ENCODE measurements at regions not wholly inside any gene's neighbourhood (a gene's known extent, or its start where the extent isn't known, plus 50 kb on each side); places are given as distances from the start of the nearest gene placed in this dataset.
A peak's percentile ranks its signal among the peaks of the same experiment; 100 is the strongest.
"Not testable (repeated sequence)": the region's sequence is repeated elsewhere in the genome, so short reads cannot be mapped to it uniquely, and the experiment has no call there.

DNA sequence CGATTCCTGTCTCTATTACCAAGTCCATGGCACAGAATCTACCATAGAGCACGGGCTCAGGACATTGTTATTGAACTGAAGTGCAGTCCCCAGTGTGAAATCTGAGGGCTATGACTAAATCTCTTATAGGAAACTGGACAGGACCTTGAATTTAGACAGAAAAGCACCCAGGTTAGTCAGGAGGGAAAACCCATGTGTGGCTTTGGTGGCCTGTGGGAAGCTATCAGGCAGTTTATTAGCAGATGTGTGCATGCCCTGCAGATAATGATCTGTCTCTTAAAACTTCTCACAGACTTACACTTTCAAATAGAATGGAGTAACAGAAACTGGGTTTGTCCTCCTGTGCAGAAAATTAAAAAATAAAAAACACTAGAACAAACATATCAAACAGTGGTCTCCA is 610.0 kb upstream of the RAB6C start:
- no peak for DNase-seq (ENCODE audit: low spot score)

DNA sequence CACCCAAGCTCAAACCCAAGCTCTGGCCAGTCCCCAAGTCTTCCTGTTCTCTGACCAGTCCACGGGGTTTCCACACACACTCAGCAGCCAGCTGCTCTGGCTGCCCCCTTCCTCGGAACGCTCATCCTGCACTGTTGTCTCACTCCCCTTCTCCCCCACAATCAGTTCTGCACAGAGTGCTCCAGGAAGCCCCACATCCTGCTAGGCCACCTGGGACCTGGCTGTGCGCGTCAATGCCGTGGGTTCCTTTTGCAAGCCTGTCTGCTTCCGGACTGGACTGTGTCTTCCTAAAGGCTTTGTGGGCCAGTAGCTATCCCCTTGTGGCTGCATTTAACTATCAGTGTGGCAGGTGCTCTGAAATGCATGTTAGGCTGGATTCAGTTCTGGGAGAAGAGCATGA is 605.0 kb upstream of the RAB6C start:
- no peak for DNase-seq (ENCODE audit: low spot score)

DNA sequence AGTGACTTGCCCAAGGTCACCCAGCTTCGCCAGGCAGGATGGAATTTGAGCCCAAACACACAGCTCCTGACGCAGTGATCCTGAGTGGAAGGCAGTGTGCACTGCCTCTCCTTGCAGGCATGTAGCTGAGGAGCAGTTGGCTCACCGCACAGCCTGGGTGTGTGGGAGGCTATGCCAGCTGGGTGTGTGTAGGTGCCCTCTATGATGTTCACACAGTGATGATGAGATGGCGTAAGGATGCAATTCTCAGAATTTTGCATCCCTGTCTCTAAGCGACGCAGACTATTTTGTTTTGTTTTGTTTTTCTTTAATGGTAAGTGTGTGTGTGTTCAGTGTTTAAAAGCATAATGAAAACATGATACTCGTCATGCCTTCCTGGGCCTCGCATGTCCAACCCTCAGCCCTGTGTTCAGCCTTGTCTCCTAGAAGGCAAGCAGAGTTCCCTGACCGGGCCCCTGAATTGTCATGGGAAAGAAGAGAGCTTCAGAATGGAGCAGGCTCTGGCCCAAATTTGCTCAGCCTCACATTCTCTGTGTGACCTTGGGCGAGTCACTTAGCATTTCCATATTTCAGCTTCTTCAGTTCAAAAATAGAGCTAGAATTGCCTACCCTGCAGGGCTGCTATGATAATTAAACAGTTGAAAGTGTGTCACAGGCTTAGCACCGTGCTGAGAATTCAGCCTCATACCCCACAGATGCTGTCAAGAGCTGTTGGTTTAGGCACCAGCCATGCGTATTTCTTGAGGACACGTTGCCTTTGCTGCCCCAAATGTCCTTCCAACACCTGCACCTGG is 603.6 kb upstream of the RAB6C start:
- no peak for DNase-seq (ENCODE audit: low spot score)

DNA sequence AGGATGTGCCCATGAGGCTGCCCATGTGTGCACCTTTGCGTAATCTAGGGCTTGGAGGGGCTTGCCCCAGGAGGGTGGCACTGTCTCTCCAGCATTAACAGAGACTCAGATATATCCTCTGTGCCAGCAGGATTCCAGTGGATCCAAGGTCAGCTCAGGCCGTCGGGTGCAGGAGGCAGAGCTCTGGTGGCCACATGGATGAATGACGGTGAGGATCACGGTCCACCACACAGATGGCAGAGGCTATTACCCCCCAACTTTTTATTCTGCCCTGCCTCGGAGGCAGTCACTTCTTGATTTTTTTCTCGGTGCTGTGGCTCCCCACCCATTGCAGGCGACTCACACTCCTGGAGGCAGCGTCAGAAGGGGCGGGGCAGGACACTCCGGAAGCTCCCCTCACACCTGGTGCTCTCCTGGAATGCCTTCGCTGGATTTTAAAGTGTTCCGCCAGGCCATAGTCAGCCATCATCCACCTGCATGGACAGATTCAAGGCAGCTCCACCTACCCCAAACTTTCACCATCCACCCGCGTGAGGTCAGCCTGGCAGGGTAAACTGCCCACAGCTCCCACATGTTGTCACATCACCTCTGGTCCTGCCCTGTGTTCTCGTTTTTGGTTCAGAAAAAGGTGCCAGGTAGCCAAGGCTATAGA is 602.9 kb upstream of the RAB6C start:
- DNase-seq (ENCODE audit: low spot score): no peak

DNA sequence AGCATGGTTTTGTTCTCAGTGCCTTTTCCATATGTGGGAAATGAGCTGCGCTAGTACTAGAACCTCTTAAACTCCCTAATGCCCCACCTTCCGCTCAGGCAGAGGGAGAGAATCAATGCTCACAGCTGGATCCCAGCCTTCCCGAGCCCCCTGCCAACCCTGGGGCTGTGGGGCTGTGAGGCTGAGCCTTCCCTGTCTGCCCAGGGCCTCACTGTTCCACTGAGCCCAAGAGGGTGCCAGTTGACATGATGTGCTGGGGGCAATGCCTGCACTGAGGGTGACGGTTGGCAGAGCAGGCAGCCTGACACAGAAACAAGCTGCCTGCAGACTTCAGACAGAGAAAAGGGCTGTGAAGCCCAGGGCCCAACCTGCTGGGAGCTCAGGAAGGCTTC is 602.4 kb upstream of the RAB6C start:
- DNase-seq (ENCODE audit: low spot score): no peak

DNA sequence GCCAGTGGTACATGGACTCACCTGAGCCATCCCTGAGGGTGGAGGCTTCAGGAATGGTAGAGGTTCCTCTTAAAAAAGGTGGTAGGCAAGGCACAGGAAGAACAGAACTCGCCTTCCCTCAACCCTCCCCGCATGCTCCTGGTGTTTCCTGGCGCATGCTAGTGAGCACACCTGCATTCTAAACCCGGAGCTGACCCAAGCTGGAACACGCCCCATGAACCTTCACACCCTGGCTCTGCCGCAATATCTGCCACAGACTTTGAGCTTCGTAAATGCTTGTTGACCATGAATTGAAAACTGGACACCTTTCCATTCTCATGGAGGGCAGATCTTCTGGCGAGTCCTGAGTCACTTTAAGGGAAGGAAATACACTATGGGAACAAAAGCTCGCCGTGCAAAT is 601.3 kb upstream of the RAB6C start:
- no peak for DNase-seq (ENCODE audit: low spot score)

DNA sequence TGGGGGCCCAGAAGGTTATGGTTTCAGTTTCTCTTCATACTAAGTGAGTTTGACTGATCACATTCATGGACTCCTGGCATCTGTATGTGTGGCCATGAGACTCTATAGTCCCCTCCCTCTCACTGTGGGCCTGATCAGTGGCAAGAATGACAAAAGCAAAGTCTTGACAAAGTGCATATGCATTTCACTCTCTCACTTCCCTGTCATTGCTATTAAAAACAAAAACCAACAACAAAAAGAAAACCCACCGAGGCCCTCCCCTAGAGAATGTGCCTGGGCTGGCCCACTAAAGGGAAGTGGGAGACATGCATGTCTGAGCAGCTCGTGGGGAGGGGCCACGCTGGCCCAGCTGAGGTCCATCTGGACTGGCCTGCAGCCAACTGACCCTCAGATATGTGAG is 600.1 kb upstream of the RAB6C start:
- DNase-seq (ENCODE audit: low spot score): no peak

DNA sequence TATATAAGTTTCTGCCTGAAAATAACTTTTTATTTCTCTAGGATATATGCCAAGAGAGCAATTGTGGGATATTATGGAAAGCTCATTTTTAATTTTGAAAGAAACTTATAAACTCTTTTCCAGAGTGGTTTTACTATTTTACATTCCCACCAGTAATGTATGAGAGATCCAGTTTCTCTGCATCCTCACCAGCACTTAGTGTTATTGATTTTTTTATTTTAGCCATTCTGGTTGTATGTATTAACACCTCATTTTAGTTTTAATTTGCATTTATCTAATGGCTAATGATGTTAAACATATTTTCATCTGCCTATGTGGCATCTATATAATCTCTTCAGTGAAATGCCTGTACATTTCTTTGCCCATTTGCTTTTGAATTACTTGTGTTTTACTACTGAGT is 597.7 kb upstream of the RAB6C start:
- DNase-seq (ENCODE audit: low spot score): no peak

DNA sequence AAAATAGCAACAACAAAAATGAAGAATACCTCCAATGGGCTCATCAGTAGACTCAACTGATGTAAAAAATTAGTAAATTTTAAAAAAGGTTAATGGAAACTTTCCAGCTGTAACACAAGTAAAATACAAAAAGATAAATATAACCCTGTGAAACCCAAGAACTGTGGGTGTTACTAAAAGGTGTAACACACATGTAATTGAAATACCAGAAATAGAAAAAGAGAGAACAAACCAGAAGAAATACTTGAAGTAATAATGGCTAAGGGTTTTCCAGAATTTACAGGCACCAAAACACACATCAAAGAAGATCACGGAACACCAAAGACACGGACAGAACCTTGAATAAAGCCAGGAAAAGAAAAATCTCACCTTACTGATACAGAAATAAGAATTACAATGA is 590.6 kb upstream of the RAB6C start:
- no peak for DNase-seq (ENCODE audit: low spot score)

DNA sequence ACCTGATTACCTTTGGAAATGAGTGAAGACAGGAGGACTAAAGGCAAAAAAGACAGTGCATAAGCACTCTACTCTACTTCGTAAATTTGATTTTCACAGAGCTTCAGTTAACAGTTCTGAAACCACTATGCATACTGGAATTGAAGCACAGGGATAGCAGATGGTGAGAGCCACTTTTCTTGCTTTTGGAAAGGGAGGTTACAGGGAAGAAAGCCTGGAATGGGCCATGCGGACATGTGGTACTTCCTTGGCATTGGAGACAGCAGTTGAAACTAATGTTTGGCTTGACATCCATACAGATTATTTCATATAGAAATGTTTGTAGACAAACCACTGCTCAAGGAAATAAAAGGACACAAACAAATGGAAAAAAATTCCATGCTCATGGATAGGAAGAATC is 585.6 kb upstream of the RAB6C start:
- DNase-seq (ENCODE audit: low spot score): no peak

DNA sequence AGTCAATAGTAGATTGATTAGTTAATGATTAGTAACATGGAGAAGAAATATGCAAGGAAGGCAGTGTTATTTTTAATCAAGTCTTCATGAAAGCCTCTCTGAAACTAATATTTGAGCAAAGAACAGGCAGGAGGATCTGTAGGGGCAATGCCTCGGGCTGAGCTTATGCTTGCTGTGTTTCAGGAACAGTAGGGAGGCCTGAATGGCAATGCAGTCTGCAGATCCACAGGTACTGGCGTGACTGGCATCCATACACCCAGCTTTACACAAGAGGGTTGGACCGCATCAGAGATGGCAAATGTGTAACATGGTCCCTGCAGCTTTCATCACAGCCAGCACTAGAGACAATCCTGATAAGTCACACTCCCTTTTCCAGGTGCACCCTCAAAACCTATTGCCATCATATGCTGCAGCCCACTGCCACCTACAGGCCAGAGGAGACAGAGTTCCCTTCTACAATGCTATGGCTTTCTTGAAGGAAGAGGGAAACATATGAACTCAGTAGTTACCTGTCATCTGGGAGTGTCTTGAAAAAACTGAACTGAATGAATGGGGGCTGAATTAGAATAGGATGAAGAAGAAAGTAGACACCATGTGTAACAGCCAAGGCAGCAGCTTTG is 582.4 kb upstream of the RAB6C start:
- DNase-seq (ENCODE audit: low spot score): peak; percentile 18

DNA sequence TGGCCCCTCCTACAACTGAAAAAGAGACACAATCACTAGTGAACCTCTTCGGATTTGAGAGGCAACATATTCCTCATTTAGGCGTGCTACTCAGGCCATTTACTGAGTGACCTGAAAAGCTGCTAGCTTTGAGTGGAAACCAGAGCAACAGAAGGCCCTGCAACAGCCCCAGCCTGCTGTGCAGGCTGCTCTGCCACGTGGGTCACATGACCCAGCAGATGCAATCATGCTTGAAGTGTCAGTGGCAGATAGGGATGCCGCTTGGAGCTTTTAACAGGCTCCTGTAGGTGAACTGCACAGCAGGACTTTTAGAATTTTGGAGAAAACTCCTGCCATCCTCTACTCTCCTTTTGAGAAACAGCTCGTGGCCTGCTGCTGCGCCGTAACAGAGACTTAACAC is 578.6 kb upstream of the RAB6C start:
- no peak for DNase-seq (ENCODE audit: low spot score)

DNA sequence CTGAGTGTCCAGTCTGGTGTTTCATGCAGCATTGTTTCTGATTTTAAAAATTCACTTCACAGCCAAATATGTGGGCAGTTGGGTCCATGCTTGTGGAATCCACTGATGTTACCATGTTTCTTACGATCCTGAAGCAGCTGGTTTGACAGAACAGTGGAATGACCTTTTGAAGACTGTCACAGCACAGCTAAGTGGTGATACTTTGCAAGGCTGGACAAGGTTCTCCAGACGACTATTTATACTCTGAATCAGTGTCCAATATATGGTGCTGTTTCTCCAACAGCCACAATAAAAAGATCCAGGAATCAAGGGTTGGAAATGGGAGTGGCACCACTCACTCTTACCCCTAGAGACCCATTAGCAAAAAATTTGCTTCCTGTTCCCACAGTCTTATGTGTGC is 577.4 kb upstream of the RAB6C start:
- no peak for DNase-seq (ENCODE audit: low spot score)

DNA sequence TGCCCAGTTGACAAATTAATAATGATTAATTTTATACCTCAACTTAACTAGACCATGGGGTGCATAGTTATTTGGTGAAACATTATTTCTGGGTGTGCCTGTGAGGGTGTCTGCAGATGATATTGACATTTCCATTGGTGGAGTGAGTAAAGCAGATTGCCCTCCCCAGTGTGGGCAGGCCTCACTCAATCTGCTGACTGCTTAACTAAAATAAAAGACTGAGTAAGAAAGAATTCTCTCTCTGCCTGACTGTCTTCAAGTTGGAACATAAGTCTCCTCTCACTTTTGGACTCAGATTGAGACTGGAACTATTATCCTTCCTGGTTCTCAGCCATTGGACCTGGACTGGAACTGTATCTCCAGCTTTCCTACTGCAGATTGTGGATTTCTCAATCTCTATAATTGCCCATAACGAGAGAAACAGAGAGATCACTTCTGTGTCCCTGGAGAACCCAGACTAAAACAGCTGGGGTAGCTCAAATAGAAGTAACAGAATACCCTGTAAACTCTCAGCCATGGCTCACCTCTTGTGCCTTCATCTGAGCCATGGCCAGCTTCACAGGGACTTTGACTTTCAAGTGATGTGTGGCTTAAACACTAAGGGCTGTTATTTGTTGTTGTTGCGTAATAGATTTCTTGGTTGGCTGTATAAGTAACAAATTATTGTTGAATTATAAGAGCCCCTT is 575.3 kb upstream of the RAB6C start:
- no peak for DNase-seq (ENCODE audit: low spot score)

DNA sequence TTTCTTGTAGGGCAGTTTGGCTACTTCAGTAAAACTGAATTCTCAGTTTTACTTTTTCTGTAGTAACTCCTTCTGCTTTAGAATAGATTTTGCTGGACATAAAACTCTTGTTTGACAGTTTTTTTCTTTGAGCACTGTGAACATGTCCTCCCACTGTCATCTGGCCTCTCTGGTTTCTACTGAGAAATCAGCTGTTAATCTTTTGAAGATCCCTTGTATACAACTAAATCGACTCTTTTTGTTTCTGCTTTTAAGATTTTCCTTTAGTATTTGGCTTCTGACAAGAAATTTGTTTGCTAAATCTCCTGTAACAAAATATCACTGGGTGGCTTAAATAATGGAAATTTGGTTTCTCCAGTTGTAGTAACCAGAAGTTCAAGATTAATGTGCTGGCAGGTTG is 570.9 kb upstream of the RAB6C start:
- no peak for DNase-seq (ENCODE audit: low spot score)

DNA sequence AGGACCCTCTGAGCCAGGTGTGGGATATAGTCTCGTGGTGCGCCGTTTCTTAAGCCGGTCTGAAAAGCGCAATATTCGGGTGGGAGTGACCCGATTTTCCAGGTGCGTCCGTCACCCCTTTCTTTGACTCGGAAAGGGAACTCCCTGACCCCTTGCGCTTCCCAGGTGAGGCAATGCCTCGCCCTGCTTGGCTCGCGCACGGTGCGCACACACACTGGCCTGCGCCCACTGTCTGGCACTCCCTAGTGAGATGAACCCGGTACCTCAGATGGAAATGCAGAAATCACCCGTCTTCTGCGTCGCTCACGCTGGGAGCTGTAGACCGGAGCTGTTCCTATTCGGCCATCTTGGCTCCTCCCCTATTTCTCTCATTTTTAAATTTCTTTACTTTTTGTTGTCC is 562.4 kb upstream of the RAB6C start:
- not testable (repeated sequence) for DNase-seq (ENCODE audit: low spot score)

DNA sequence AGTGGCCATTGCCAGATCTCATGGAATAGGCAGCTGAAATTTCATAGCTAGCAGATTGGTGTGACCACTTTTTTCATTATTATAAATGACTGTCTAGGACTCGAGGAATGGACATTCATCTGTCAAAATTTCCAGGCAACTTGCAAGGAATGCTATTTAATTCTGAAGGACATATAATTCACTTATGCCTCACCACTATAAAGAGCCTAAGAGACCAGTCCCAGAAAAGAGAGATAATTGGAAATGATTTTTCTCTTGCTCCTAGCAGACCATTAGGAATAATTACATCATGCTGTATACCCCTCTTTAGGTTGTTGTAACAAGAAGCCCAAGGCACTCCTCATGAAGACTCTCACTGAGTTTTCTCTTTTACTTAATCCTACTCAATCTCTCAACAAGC is 557.4 kb upstream of the RAB6C start:
- DNase-seq (ENCODE audit: low spot score): no peak

DNA sequence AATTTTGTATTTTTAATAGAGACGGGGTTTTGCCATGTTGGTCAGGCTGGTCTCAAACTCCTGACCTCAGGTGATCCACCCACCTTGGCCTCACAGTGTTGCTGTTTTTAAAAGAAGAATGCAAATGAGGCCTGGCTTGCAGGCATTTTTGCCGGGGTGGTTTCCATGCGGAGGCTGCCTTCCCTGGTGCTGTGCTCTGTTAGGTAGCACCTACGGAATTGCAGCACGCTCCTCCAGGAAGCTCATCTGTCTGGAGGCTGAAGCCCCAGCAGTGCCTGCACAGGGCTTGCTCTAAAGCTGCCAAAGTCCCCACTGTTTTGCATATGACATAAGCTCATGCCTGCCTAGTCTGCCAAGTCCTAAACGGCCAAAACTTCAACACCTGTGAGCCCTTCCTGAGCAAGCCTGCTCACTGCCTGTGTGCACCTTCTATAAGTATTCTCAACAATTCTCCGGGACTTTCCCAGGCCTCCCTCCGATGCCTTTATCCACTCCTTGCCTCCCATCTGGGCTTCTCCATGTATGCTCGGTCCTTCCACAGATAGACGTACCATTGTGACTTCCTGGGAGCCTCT is 551.3 kb upstream of the RAB6C start:
- no peak for DNase-seq (ENCODE audit: low spot score)

DNA sequence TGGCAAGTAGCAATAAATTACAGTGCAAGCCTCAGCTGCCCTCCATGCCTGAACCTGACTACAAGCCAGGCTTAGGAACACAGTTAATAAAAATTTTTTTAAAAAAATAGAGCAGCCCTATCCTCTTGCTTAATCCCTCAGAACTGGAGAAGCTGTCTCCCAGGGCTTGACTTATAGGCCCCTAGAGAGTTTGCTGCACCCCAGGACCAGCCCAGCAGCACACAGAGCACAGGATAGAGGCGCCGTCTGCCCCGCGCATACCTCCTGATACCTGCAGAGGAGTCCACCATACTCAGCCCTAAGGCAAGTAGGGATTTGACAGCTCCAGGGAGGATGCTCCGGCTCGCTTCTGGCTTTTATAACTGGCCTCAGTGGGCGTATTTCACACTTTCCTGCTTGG is 548.6 kb upstream of the RAB6C start:
- no peak for DNase-seq (ENCODE audit: low spot score)

DNA sequence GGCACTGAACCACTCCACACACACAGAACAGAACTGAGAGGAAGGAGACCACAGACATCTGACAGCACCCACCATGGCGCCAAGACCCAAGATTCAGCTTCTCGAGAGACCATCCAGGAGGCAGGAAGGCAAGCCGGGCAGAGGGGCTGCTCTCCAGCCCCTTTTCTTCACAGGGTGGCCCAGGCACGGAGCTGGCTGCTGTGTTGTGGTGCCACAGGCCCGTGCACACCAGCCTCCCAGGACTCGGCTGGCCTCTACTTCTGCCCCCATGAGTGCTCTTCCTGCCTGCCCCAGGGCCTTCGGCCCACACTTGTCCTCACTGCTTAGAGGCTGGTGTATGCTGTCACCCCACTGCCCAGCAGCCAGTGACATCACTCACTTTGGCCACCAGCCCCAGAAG is 547.6 kb upstream of the RAB6C start:
- no peak for DNase-seq (ENCODE audit: low spot score)

DNA sequence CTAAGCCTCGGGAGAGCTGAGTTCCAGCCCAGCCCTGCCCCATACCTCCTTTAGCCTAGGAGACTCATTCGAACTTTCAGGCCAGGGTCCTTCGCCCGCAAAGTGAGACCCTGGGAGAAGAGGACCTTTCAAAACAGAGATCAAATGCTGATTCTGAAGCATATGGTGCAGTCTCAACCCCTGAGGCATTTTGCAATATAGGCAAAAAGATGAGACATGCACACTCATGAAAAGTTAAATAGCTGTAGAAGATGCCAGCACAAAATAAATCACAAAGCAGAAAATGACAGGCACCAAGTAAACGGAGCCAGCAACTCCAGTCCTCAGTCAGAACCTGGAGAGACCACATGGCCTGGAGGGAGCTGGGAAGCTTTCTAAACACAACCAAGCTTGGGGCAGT is 542.7 kb upstream of the RAB6C start:
- no peak for DNase-seq (ENCODE audit: low spot score)

DNA sequence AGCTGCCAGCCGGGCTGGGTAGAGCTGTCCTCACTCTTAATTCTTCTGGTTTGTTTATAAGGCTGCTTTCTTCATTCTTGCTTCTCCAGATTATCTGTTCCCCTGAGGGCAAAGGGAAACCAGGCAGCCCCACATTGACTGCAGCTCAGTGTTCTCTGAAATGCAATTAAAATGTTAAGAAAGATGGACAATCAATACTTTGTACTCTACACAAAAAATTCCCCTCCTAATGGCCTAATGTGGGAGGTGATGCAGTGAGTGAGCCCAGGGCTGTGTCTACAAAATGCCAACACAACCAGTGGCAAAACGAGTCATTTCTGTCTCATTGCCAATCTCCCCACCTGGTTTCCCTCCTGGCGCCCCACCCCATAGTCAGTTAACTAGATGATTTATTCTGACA is 541.7 kb upstream of the RAB6C start:
- DNase-seq (ENCODE audit: low spot score): no peak
